T-helper 1 cell treated with Interleukin-12 subunit alpha and Interleukin-12 subunit beta and Interleukin-4 antibody, amounts not matched to agents 30 μg/mL and 1 μg/mL, for 36 hours (primary cell): ENCODE measurements at regions not wholly inside any gene's neighbourhood (a gene's known extent, or its start where the extent isn't known, plus 50 kb on each side); places are given as distances from the start of the nearest gene placed in this dataset.

Experiments used
- H3K27ac Mint-ChIP-seq: one replicate; pipeline ENCODE4 v1.8.0; 2021; ENCODE audit warnings: mild to moderate bottlenecking, mixed read lengths
- H3K27me3 Mint-ChIP-seq: one replicate; pipeline ENCODE4 v1.8.0; 2021; ENCODE audit warnings: low read depth, mixed read lengths
- H3K36me3 Mint-ChIP-seq: one replicate; pipeline ENCODE4 v1.8.0; 2021; ENCODE audit warnings: low read depth, mixed read lengths
- H3K4me1 Mint-ChIP-seq: one replicate; pipeline ENCODE4 v1.8.0; 2021; ENCODE audit warnings: low read depth, mixed read lengths
- H3K4me3 Mint-ChIP-seq: one replicate; pipeline ENCODE4 v1.8.0; 2021; ENCODE audit warnings: mild to moderate bottlenecking, moderate library complexity, mixed read lengths
- H3K9me3 Mint-ChIP-seq: one replicate; pipeline ENCODE4 v1.8.0; 2021; ENCODE audit warnings: mixed read lengths

DNA sequence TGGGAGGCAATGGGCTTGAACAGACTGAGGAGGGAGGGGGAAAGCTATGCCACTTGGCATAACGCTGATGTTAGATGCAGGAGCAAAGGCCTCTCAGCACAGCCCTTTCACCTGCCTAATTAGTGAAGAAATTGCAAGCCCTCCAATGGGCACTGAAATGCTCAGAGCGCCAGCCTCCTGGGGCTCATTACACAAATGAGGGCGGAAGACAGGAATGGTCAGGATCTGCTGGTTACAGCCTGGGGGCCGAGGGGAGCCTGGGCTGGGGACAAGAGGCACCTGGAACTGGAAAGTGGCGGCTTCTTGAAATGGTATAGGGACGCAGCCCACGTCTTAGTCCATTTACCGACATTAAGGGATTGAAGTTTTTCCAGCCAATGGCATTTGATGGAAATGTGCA is 50.2 kb upstream of the PLET1 start:
- peaks cover 12% of the 10 kb centered on the region for H3K9me3 Mint-ChIP-seq
- H3K27me3 Mint-ChIP-seq, result no peaks in the 10 kb centered on the region
- no peaks in the 10 kb centered on the region for H3K4me1 Mint-ChIP-seq
- H3K27ac Mint-ChIP-seq, result no peak overlapping the region
- no peak overlapping the region for H3K4me3 Mint-ChIP-seq
- H3K36me3 Mint-ChIP-seq, result no peaks in the 10 kb centered on the region

DNA sequence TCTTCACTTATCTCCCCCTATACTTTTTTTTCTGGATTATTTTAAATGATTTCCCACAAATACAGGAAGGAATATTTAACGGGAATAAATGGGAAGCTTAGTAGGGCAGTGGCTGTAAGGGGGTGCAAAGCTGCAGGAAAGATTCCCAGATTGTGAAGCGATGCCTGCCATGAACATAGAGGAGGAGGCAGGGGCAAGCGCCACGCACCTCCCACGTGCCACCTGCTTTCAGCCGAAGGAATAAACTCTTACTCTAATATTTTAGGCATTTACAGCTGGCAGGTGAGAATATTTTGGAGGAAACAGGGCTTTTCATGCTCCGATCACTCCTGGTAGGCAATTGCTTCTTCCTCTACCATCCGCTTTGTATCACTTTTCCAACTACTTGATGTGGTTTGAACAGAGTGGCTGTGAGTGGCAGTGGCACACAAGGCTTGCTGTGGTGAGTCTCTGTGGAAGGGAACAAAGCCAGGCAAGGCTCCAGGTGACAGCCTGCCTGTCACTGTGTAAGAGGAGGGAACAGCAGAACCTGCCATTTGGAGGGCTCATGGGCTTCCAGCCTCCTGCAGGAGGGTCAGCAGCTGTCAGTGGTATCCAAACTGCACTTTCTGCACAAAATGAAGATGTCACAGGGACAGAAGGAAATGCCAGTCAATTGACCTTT is 54.5 kb upstream of the PLET1 start:
- Mint-ChIP-seq H3K27me3 (peaks cover 3% of the 10 kb centered on the region), H3K4me3 (no peak overlapping the region), H3K36me3 (no peaks in the 10 kb centered on the region), H3K27ac (no peak overlapping the region), H3K4me1 (no peaks in the 10 kb centered on the region), H3K9me3 (no peaks in the 10 kb centered on the region)

DNA sequence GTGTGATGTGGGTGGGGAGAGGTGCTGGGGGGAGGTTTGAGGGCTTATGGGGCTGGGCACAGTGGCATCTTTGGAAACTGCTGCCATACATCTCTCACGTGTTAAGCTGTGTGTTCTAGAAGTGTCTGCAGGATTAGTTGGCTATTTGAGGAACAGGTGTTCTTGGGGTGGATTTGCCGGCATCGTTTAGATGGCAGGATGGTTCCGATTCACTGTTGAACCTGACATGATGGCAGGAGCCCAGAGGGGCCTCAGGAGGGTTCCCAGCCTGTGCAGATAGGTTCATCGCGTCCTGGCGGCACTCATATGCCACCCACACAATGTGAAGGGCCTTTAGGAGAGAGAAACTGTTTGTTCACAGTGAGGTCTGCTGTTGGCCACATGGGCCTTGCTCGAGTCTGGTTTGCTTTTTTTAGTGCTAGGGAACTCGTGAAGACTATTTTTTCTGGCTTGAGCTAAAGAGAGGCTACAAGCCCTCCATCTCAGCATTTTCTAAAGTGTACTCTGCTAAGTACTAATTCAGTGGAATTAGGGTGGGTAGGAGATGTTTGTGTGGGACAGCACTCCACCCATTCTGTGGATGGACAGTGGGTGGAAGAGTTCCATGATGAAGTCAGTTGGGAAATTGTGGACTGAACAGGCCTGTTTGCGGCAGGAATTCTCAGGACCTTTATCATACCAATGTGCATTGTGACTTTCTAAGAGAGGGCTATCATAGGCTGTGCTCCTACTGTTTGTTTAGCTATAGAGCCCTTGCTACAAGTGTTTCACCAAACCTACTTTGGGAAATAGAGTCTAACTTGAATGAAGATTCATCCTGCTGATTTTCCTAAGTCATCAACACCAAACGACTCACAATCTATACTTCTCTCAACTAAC is 55.4 kb upstream of the PLET1 start:
- Mint-ChIP-seq H3K4me1 (no peaks in the 10 kb centered on the region), H3K9me3 (no peaks in the 10 kb centered on the region), H3K36me3 (no peaks in the 10 kb centered on the region), H3K27ac (no peak overlapping the region), H3K27me3 (peaks cover 3% of the 10 kb centered on the region), H3K4me3 (no peak overlapping the region)

DNA sequence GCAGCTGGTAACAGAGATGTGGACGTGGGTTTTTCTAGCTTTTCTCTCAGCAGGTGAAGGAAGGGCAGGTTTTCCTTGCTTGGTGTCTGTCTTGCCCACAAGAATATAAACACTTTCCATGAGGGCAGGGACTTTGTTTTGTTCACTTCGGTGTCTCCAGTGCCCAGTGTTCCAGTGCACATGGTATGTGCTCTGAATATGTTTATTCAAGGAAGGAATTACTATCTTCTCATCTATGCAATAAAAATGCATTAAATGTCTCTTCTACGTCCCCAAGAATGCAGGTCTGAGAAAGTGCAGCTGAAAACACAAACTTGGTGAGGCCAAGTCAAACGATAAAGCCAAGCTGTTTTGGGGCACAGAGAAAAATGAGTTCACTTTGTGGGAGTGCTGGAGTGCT is 56.3 kb upstream of the PLET1 start:
- H3K27me3 Mint-ChIP-seq, result peaks cover 3% of the 10 kb centered on the region
- no peaks in the 10 kb centered on the region for H3K36me3 Mint-ChIP-seq

DNA sequence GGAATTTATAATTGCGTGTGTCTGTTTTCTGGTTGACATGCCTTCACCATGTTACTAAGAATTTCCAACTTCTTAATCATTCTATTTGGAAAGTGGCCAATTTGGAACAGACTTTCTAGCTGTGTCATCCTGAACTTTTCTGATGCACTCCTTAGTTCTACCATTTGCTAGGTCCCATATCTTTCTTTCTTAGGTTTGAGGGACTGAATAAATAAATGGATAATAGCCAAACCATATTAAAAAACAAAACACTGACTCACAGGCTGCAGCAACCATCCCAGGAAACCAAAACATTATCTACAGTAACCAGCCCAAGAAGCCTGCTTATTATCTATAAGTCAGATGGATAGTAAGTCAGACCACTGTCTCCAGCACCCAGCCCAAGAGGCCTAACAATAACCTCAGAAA is 57.5 kb upstream of the PLET1 start:
- Mint-ChIP-seq H3K9me3 (no peaks in the 10 kb centered on the region), H3K4me3 (no peak overlapping the region), H3K27ac (no peak overlapping the region), H3K27me3 (peaks cover 3% of the 10 kb centered on the region), H3K4me1 (peaks cover 5% of the 10 kb centered on the region), H3K36me3 (no peaks in the 10 kb centered on the region)

More for the DNA sequence above, 56.3 kb upstream of the PLET1 start:
- H3K4me1 Mint-ChIP-seq, result peaks cover under 1% of the 10 kb centered on the region
- no peak overlapping the region for H3K27ac Mint-ChIP-seq
- H3K9me3 Mint-ChIP-seq, result no peaks in the 10 kb centered on the region
- no peak overlapping the region for H3K4me3 Mint-ChIP-seq

DNA sequence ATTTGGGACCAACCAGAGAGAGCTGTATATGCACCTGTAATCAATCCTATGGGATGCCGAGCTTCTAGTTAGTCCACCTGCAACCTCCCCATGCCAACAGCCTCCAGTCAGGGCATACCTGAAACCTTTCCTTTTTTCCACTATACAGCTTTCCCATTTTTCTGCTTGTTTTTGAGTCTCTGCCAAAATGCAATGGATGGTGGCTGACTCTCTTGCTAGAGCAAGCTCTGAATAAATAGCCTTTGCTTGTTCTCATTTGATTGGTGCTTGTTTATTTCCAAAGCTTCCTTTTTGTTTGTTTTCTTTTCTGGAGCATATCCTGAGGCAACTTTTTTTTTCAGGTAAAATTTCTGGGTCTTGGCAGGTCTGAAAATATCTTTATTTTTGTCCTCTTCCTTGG is 58.0 kb upstream of the PLET1 start:
- Mint-ChIP-seq H3K4me3 (no peak overlapping the region), H3K27me3 (peaks cover 3% of the 10 kb centered on the region), H3K27ac (no peak overlapping the region), H3K9me3 (no peaks in the 10 kb centered on the region), H3K4me1 (peaks cover 5% of the 10 kb centered on the region), H3K36me3 (no peaks in the 10 kb centered on the region)

DNA sequence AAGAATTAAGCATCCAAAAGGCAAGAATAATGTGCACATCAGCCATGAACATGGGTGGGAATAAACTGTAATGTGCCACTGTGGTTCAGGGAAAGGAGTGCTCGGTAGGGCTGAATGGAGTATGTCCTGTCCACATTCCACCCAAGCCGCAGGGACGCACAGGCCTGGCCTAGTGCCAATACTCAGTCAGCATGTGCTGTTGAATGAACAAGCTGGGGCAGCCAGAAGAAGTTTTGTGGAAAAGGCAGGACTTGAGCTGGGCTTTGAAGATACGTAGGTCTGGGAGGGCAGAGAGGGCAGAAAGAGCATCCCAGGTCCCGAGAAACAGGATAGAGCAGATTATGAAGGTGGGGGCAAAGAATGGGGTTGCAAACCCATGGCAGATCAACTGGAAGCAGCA is 60.0 kb upstream of the PLET1 start:
- Mint-ChIP-seq H3K4me3 (no peak overlapping the region), H3K27me3 (peaks cover 3% of the 10 kb centered on the region), H3K27ac (no peak overlapping the region), H3K9me3 (no peaks in the 10 kb centered on the region), H3K4me1 (peaks cover 5% of the 10 kb centered on the region), H3K36me3 (no peaks in the 10 kb centered on the region)

DNA sequence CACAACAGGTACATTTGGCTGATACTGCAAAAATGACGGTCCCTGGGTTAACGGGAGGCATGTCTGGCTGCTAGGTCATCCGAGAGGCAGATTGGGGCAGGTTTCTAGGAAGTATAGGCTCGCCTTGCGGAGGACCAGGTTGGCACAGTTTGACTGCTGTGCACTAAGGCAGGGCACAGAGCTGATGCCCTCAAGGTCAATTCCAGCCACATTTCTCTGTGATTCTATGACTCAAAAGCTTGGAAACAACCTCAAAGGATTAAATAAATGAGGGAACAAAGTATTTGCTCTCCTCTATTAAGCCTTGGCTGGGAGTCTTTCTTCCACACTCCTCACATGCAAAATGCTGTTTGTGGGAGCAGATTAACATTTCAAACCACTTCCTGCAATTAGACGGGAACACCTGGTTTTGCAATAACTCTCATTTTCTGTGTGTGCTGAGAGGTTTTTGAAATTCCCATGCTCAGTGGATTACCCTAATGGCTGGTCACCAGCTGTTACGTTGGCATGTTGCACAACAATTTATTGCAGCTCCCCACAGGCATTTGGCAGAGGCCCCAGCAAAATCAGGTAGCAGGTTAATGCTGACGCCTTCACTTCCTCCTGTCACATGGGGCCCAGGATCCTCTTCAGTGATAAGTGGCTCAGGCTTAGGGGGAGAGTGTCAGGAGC is 61.0 kb upstream of the PLET1 start:
- H3K9me3 Mint-ChIP-seq, result no peaks in the 10 kb centered on the region
- peaks cover 3% of the 10 kb centered on the region for H3K27me3 Mint-ChIP-seq
- no peaks in the 10 kb centered on the region for H3K36me3 Mint-ChIP-seq
- H3K4me1 Mint-ChIP-seq, result peaks cover 5% of the 10 kb centered on the region
- H3K4me3 Mint-ChIP-seq, result no peak overlapping the region
- H3K27ac Mint-ChIP-seq, result no peak overlapping the region

DNA sequence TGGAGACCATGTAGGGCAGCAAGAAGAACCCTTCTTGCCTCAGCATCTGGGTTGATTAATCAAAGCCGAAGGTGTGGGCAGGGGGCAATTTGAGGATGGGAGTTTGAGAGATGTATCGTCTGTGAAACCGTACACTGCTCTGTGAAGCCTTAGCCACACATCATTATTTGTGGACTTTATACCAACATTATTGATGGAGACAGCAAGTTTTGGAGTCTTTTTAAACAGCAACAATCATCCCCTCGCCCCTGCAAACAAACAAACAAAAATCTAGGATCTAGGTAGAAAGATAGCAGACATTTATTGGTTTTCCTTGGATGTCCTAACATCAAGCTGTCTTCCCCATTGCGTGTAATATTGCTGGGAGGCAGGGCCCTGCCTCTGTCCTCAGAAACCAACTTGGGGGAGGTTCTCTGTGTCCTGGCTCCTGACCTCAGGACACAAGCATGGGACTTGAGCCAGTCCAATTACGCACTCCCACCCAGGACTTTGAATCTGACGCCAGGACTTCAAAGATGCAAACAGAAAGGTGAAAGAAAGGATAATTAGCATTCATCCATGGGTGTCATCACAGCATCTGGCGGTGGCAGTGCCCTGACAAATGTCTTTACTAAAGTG is 61.6 kb upstream of the PLET1 start:
- H3K4me3 Mint-ChIP-seq, result no peak overlapping the region
- H3K9me3 Mint-ChIP-seq, result no peaks in the 10 kb centered on the region
- no peak overlapping the region for H3K27ac Mint-ChIP-seq

DNA sequence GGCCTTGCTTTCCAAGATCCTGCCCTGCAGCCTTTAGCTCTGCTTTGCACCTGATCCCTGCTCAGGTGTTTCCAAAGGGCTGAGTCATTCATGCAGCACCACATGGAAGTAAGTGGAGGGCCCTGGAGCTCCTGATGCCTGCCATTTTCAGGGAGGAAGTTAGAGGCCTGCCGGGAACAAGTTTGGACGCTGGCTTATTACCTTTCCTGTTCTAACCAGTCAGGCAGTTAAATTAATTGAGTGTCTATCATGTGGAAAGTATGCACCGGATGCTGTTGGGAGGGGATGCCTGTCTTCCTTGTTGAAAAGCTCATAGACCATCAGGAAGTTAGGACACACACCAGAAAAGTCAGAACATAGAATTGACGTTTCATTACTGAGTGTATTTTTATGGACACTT is 73.7 kb upstream of the PLET1 start:
- H3K4me1 Mint-ChIP-seq, result no peaks in the 10 kb centered on the region
- H3K27ac Mint-ChIP-seq, result no peak overlapping the region
- peaks cover 9% of the 10 kb centered on the region for H3K27me3 Mint-ChIP-seq
- no peak overlapping the region for H3K4me3 Mint-ChIP-seq
- H3K36me3 Mint-ChIP-seq, result no peaks in the 10 kb centered on the region
- no peaks in the 10 kb centered on the region for H3K9me3 Mint-ChIP-seq

More for the DNA sequence above, 61.6 kb upstream of the PLET1 start:
- Mint-ChIP-seq H3K4me1 (peaks cover 5% of the 10 kb centered on the region), H3K36me3 (no peaks in the 10 kb centered on the region), H3K27me3 (peaks cover 3% of the 10 kb centered on the region)

DNA sequence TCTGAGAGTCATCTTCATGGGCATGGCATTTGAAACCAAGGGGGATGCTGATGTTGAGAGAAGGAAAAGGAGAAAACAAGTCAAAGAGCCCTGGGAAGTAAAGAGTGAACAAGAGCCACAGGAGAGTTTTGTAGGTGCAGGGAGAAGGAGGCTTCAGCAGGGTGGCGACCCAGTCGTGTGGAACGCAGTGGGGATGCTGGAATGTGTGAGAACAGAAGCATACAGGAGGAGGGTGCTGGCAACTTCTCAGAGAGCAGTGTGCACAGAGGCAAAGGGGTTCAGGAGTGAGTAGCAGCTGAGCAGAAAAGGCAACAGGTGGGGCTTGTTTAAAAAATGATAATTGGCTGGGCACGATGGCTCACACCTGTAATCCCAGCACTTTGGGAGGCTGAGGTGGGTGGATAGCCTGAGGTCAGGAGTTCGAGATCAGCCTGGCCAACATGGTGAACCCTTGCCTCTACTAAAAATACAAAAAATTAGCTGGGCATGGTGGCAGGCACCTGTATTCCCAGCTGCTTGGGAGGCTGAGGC is 75.8 kb upstream of the PLET1 start:
- peaks cover 9% of the 10 kb centered on the region for H3K27me3 Mint-ChIP-seq
- H3K4me1 Mint-ChIP-seq, result no peaks in the 10 kb centered on the region
- no peak overlapping the region for H3K4me3 Mint-ChIP-seq
- H3K36me3 Mint-ChIP-seq, result no peaks in the 10 kb centered on the region
- no peaks in the 10 kb centered on the region for H3K9me3 Mint-ChIP-seq
- no peak overlapping the region for H3K27ac Mint-ChIP-seq

DNA sequence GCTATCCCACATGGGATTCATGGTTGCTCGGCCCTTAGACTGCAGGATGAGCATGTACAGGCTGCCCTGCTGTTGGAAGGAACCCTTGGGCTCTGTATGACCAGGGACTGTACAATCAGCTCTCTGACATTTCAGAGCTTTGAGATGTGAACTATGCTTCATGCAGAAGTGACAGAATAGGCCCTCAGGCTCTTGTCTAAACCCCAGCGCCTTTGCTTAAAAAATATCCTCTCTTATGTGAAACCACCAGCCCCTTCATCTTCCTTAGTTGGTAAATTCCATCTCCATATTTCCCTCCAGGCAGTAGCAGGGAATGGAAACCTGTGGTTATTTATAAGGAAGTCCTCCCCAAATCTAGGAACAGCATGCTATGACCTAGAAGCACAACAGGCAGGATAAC is 78.9 kb upstream of the PLET1 start:
- no peak overlapping the region for H3K4me3 Mint-ChIP-seq
- peaks cover 8% of the 10 kb centered on the region for H3K27me3 Mint-ChIP-seq
- no peaks in the 10 kb centered on the region for H3K4me1 Mint-ChIP-seq
- no peaks in the 10 kb centered on the region for H3K36me3 Mint-ChIP-seq
- no peak overlapping the region for H3K27ac Mint-ChIP-seq
- no peaks in the 10 kb centered on the region for H3K9me3 Mint-ChIP-seq

DNA sequence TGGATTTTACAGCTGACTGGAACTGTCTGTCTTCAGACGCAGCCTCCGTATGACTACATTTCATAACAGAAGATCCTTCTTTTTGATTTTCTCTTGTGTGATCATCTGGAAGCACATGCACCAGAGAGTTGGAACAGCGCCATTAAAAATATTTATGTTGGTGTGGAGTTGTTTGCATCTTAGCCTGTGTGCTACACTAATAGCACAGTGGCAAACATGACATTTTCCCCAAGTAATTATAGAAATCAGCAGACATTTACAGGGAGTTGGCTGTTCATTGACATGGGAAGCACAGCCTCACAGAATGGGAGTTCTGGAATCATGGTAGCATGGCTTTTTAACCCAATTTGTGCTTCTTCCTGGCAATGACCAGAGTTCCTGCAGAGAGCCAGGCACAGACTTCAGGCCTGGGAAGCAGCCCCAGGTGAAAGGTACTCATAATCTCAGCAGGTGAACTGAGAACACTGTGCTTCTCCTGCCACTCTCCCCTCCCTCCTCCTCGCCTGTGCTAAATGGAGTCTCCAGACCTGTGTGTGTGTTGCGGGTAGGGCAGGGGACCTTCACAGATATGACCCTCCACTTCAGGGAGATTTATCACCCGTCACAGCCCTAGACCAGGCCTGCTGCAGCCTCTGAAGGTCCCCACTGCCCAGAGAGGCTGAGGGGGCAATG is 82.8 kb upstream of the PLET1 start:
- no peak overlapping the region for H3K4me3 Mint-ChIP-seq
- H3K27ac Mint-ChIP-seq, result no peak overlapping the region
- H3K27me3 Mint-ChIP-seq, result no peaks in the 10 kb centered on the region

DNA sequence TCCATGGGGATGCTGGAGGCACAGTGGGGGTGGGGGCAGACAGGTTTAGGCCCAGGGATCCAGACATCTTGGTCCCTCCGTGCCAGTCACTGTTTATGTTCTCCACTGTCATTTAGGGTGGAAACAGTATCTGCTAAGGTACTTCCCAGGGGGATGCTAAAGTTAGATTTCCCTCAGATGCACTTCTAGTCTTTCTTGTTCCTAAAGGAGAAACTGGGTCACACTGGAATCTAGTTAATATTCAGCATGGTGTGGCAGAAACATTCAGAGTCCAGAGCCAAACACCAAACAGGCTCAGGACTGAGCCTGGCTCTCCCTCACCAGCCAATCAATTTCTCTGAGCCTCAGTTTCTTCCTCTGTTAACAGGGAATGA is 83.4 kb upstream of the PLET1 start:
- H3K9me3 Mint-ChIP-seq, result no peaks in the 10 kb centered on the region
- H3K27ac Mint-ChIP-seq, result no peak overlapping the region
- no peaks in the 10 kb centered on the region for H3K4me1 Mint-ChIP-seq
- H3K4me3 Mint-ChIP-seq, result no peak overlapping the region
- no peaks in the 10 kb centered on the region for H3K27me3 Mint-ChIP-seq
- H3K36me3 Mint-ChIP-seq, result no peaks in the 10 kb centered on the region

More for the DNA sequence above, 82.8 kb upstream of the PLET1 start:
- Mint-ChIP-seq H3K9me3 (no peaks in the 10 kb centered on the region), H3K4me1 (no peaks in the 10 kb centered on the region), H3K36me3 (no peaks in the 10 kb centered on the region)
